ENCODE measurements at regions not wholly inside any gene's neighbourhood (a gene's known extent, or its start where the extent isn't known, plus 50 kb on each side); places are given as distances from the start of the nearest gene placed in this dataset.

DNA sequence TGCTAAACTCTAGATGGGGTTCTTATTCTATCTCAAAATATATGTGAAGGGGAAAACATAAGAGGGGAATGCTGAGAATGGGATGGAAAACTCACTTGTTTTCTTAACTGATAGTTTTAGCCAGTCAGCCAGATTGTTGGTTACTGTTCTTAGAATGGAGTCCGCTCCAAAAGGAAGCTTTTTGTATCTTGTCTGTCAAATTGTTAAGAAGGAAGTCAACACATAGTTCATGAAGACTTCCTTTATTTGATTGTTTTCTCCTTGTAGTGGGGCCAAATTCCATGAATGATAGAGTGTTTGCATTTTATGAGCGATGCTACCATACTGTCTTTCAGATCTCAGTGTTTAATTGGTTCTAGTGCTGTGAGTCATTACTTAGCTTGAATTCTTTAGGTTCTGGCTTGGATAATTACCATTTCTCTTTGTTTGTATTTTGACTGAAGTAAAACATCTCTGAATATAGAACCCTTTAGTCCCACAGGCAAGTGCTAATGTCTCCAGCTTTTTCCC lies 98.3 kb upstream of the GOT2 start:
- Mint-ChIP-seq H3K4me1 (no peaks in the 10 kb centered on the region), H3K36me3 (no peaks in the 10 kb centered on the region), H3K4me3 (no peak overlapping the region), H3K9me3 (peaks cover 0 to 4% (median 0%) of the 10 kb centered on the region in 8 donors), H3K27ac (no peak overlapping the region), H3K27me3 (peaks cover 3 to 21% of the 10 kb centered on the region in 2 donors)
- H3K9me3 ChIP-seq (ENCODE audit: control insufficient read depth in 1 of 2, low read length in 2 of 2), result no peaks in the 10 kb centered on the region
- no peak for DNase-seq
- H3K4me1 ChIP-seq (ENCODE audit: insufficient read depth, low read length), result no peaks in the 10 kb centered on the region
- H3K27ac ChIP-seq (ENCODE audit: low read depth, low read length), result no peak overlapping the region
- H3K36me3 ChIP-seq (ENCODE audit: insufficient read depth, low read length), result no peaks in the 10 kb centered on the region
- no peaks in the 10 kb centered on the region for H3K27me3 ChIP-seq (ENCODE audit: insufficient read depth, low read length)
- ChIA-PET CTCF (ENCODE audit: partially characterized antibody) (interaction anchor here (1.3 kb wide), 1 partner anchor 18 kb away, joined by 3 read pairs; no protein-coding TSS in a partner anchor), POLR2A (ENCODE audit: partially characterized antibody) (no interaction called here)
- H3K4me3 ChIP-seq (ENCODE audit: low read length in 2 of 2), result no peak overlapping the region
- intact Hi-C loops (cut with micrococcal nuclease), result no loop called here

DNA sequence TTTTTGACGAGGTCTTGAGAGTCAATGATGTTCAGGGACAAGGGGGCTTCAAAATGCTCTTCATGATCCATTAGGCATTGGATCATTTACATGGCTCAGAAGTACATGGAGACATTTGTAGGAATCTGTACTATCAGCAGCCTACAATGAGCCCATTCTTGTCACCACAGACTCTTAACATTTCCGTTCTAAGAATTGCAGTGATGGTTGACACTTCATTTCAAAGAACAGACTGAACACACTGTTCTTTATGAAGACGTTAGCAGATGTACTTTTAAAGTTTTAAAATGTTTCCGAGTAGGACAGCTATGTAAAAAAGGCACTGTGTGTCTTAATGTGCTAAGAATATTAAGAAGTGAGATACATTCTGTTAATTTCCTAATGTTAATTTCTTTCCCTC lies 97.3 kb upstream of the GOT2 start:
- Histone ChIP-seq H3K36me3 (ENCODE audit: insufficient read depth, low read length) (no peaks in the 10 kb centered on the region), H3K4me1 (ENCODE audit: insufficient read depth, low read length) (no peaks in the 10 kb centered on the region), H3K27ac (ENCODE audit: low read depth, low read length) (no peak overlapping the region), H3K9me3 (ENCODE audit: control insufficient read depth in 1 of 2, low read length in 2 of 2) (no peaks in the 10 kb centered on the region), H3K27me3 (ENCODE audit: insufficient read depth, low read length) (no peaks in the 10 kb centered on the region), H3K4me3 (ENCODE audit: low read length in 2 of 2) (no peak overlapping the region)
- CTCF ChIA-PET (ENCODE audit: partially characterized antibody), result interaction anchor here (1.3 kb wide), 1 partner anchor 17 kb away, joined by 3 read pairs; no protein-coding TSS in a partner anchor
- peaks cover 6 to 20% of the 10 kb centered on the region in 2 donors for H3K27me3 Mint-ChIP-seq
- POLR2A ChIA-PET (ENCODE audit: partially characterized antibody), result no interaction called here
- intact Hi-C loops (cut with micrococcal nuclease), result no loop called here
- no peak overlapping the region for H3K4me3 Mint-ChIP-seq
- no peaks in the 10 kb centered on the region for H3K4me1 Mint-ChIP-seq
- no peaks in the 10 kb centered on the region for H3K36me3 Mint-ChIP-seq
- H3K27ac Mint-ChIP-seq, result no peak overlapping the region
- DNase-seq, result no peak
- H3K9me3 Mint-ChIP-seq, result peaks cover 0 to 4% (median 0%) of the 10 kb centered on the region in 8 donors

DNA sequence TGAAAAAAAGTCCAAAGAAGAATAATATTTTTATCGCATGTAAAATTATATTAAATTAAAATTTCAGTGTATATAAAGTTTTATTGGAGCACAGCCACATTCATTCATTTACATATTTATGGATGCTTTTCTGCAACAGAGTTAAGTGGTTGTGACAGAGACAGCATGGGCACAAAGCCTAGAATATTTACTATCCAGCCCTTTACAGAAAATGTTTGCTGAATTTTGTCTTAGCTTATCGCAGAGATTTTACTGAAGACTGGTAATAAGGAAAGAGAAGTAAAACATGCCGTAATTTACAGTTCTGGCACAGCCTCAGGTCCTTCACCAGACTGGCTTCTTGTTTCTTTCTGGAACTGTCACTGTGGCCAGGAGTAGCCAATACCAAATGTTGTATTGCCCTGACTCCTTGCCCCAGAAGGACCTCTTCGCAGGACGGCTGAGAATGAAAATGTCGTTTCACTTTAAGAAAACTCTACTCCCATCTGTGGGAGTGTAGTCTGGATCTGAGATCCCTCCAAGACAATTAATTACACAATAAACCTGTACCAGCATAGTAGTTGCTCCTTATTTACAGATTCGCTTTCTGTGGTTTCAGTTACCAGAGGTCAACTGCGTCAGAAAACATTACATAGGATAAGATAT lies 94.9 kb upstream of the GOT2 start:
- no peaks in the 10 kb centered on the region for H3K4me1 ChIP-seq (ENCODE audit: insufficient read depth, low read length)
- no peak overlapping the region for H3K4me3 ChIP-seq (ENCODE audit: low read length in 2 of 2)
- CTCF ChIA-PET (ENCODE audit: partially characterized antibody), result interaction anchor here (1.8 kb wide), 1 partner anchor 15 kb away, joined by 5 read pairs; no protein-coding TSS in a partner anchor
- H3K4me3 Mint-ChIP-seq, result no peak overlapping the region
- no peak for DNase-seq
- no peaks in the 10 kb centered on the region for H3K4me1 Mint-ChIP-seq
- intact Hi-C loops (cut with micrococcal nuclease), result no loop called here
- no peaks in the 10 kb centered on the region for H3K9me3 ChIP-seq (ENCODE audit: control insufficient read depth in 1 of 2, low read length in 2 of 2)
- H3K27ac Mint-ChIP-seq, result no peak overlapping the region
- peaks cover 0 to 5% (median 1%) of the 10 kb centered on the region in 8 donors for H3K9me3 Mint-ChIP-seq
- no peaks in the 10 kb centered on the region for H3K27me3 ChIP-seq (ENCODE audit: insufficient read depth, low read length)
- POLR2A ChIA-PET (ENCODE audit: partially characterized antibody), result no interaction called here
- H3K36me3 Mint-ChIP-seq, result no peaks in the 10 kb centered on the region
- no peaks in the 10 kb centered on the region for H3K36me3 ChIP-seq (ENCODE audit: insufficient read depth, low read length)
- no peak overlapping the region for H3K27ac ChIP-seq (ENCODE audit: low read depth, low read length)
- peaks cover 6 to 7% of the 10 kb centered on the region in 2 donors for H3K27me3 Mint-ChIP-seq

DNA sequence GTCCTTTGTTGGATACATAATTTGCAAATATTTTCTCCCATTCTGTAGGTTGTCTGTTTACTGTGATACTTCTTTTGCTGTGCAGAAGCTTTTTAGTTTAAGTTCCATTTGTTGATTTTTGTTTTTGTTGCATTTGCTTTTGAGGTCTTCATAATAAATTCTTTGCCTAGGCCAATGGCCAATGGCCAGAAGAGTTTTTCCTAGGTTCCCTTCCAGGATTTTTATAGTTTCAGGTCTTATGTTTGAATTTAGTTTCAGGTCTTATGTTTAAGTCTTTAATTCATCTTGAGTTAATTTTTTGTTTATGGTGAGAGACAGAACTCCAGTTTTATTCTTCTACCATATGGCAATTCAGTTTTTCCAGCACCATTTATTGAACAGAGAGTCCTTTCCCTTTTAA lies 90.1 kb upstream of the GOT2 start:
- no peaks in the 10 kb centered on the region for H3K4me1 ChIP-seq (ENCODE audit: insufficient read depth, low read length)
- ChIA-PET CTCF (ENCODE audit: partially characterized antibody) (interaction anchor here (1.4 kb wide), 1 partner anchor 10 kb away, joined by 5 read pairs; no protein-coding TSS in a partner anchor), POLR2A (ENCODE audit: partially characterized antibody) (no interaction called here)
- DNase-seq, result no peak
- intact Hi-C loops (cut with micrococcal nuclease), result no loop called here
- no peaks in the 10 kb centered on the region for H3K9me3 ChIP-seq (ENCODE audit: control insufficient read depth in 1 of 2, low read length in 2 of 2)
- H3K27ac Mint-ChIP-seq, result no peak overlapping the region
- peaks cover 9% of the 10 kb centered on the region in 2 donors for H3K27me3 Mint-ChIP-seq
- H3K36me3 Mint-ChIP-seq, result no peaks in the 10 kb centered on the region
- no peak overlapping the region for H3K4me3 Mint-ChIP-seq
- H3K4me3 ChIP-seq (ENCODE audit: low read length in 2 of 2), result no peak overlapping the region
- H3K4me1 Mint-ChIP-seq, result no peaks in the 10 kb centered on the region
- no peak overlapping the region for H3K27ac ChIP-seq (ENCODE audit: low read depth, low read length)
- H3K36me3 ChIP-seq (ENCODE audit: insufficient read depth, low read length), result no peaks in the 10 kb centered on the region
- peaks cover 0 to 10% (median 2%) of the 10 kb centered on the region in 8 donors for H3K9me3 Mint-ChIP-seq
- no peaks in the 10 kb centered on the region for H3K27me3 ChIP-seq (ENCODE audit: insufficient read depth, low read length)

DNA sequence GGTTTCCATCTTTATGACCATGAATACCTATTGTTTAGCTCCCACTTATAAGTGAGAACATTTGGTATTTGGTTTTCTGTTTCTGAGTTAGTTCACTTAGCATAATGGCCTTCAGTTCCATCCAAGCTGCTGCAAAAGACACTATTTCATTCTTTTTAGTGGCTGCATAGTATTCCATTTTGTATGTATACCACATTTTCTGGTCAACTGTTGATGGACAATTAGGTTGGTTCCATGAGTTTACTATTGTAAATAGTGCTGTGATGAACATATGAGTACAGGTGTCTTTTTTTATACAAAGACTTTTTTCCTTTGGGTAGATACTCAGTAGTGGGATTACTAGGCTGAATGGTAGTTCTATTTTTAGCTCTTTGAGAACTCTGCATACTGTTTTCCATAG lies 87.8 kb upstream of the GOT2 start:
- peaks cover 6 to 9% of the 10 kb centered on the region in 2 donors for H3K27me3 Mint-ChIP-seq
- ChIA-PET CTCF (ENCODE audit: partially characterized antibody) (no interaction called here), POLR2A (ENCODE audit: partially characterized antibody) (no interaction called here)
- Histone ChIP-seq H3K27me3 (ENCODE audit: insufficient read depth, low read length) (no peaks in the 10 kb centered on the region), H3K36me3 (ENCODE audit: insufficient read depth, low read length) (no peaks in the 10 kb centered on the region), H3K9me3 (ENCODE audit: control insufficient read depth in 1 of 2, low read length in 2 of 2) (no peaks in the 10 kb centered on the region), H3K4me1 (ENCODE audit: insufficient read depth, low read length) (no peaks in the 10 kb centered on the region), H3K4me3 (ENCODE audit: low read length in 2 of 2) (no peak overlapping the region), H3K27ac (ENCODE audit: low read depth, low read length) (no peak overlapping the region)
- no peak overlapping the region for H3K27ac Mint-ChIP-seq
- H3K4me3 Mint-ChIP-seq, result no peak overlapping the region
- intact Hi-C loops (cut with micrococcal nuclease), result no loop called here
- peaks cover 0 to 10% (median 2%) of the 10 kb centered on the region in 8 donors for H3K9me3 Mint-ChIP-seq
- no peaks in the 10 kb centered on the region for H3K36me3 Mint-ChIP-seq
- no peaks in the 10 kb centered on the region for H3K4me1 Mint-ChIP-seq
- no peak for DNase-seq

DNA sequence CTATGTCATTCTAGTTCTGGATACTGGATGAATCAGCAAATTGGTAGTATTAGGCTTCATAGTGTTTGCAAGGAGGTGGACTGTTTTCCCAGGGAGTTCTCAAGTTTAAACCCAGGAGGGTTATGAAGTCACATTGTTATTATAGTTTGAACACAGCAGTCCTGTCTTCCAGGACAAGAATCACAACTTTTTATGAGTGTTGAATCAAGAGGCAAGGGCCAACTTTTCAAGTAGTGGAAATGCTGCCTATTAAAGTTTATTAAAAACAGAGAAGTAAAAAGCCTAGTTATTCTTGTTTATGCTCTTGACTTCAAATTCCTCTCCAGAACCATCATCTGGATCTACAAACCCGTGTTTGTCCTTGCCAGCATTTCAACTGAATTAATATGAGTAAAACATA lies 86.3 kb upstream of the GOT2 start:
- Mint-ChIP-seq H3K4me3 (no peak overlapping the region), H3K9me3 (peaks cover 0 to 10% (median 1%) of the 10 kb centered on the region in 8 donors), H3K4me1 (no peaks in the 10 kb centered on the region), H3K27me3 (peaks cover 5 to 6% of the 10 kb centered on the region in 2 donors), H3K36me3 (no peaks in the 10 kb centered on the region), H3K27ac (no peak overlapping the region)
- Histone ChIP-seq H3K27ac (ENCODE audit: low read depth, low read length) (no peak overlapping the region), H3K27me3 (ENCODE audit: insufficient read depth, low read length) (no peaks in the 10 kb centered on the region), H3K36me3 (ENCODE audit: insufficient read depth, low read length) (no peaks in the 10 kb centered on the region), H3K4me3 (ENCODE audit: low read length in 2 of 2) (no peak overlapping the region), H3K4me1 (ENCODE audit: insufficient read depth, low read length) (no peaks in the 10 kb centered on the region), H3K9me3 (ENCODE audit: control insufficient read depth in 1 of 2, low read length in 2 of 2) (no peaks in the 10 kb centered on the region)
- ChIA-PET CTCF (ENCODE audit: partially characterized antibody) (no interaction called here), POLR2A (ENCODE audit: partially characterized antibody) (no interaction called here)
- intact Hi-C loops (cut with micrococcal nuclease), result no loop called here
- DNase-seq, result no peak

DNA sequence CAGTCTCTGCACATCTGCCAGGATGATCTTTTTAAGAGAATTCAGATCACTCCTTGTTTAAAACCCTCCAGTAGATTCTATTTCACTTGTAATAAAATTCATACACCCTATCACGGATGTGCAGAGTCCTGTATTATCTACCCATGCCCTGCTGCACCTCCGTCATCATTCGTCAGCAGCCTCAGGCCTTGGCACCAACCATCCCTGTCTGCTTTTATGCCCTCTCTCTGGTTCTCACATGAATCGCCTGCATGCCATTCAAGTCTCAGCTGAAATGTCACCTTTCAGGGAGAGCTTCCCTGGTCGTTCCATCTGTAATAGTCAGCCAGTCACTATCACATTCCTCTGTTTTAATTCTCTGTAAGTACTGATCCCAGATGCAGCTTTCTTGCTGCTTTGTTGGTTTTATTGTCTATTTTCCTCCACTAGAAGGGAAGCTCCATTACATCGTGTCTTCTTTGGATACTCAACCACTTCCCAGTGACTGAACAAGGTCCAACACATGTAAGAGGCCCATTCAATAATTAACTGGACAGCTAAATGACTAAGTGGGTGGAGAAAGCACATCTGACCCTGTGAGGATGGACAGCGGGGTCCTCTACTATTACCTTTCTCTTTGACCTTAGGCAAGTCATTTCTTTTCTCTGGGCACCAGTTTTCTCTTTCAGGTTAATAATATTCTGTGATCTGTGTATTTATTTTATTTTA lies 81.2 kb upstream of the GOT2 start:
- Histone ChIP-seq H3K27me3 (ENCODE audit: insufficient read depth, low read length) (peaks cover 4% of the 10 kb centered on the region), H3K9me3 (ENCODE audit: control insufficient read depth in 1 of 2, low read length in 2 of 2) (no peaks in the 10 kb centered on the region), H3K36me3 (ENCODE audit: insufficient read depth, low read length) (no peaks in the 10 kb centered on the region), H3K27ac (ENCODE audit: low read depth, low read length) (no peak overlapping the region), H3K4me1 (ENCODE audit: insufficient read depth, low read length) (peaks cover 4% of the 10 kb centered on the region), H3K4me3 (ENCODE audit: low read length in 2 of 2) (no peak overlapping the region)
- H3K9me3 Mint-ChIP-seq, result no peaks in the 10 kb centered on the region
- POLR2A ChIA-PET (ENCODE audit: partially characterized antibody), result no interaction called here
- peaks cover 5 to 7% of the 10 kb centered on the region in 2 donors for H3K27me3 Mint-ChIP-seq
- peaks cover 0 to 6% (median 5%) of the 10 kb centered on the region in 4 donors for H3K4me1 Mint-ChIP-seq
- H3K27ac Mint-ChIP-seq, result no peak overlapping the region
- peak overlapping the region in 1 of 8 donors; percentile 0 for H3K4me3 Mint-ChIP-seq
- intact Hi-C loops (cut with micrococcal nuclease), result no loop called here
- no peak for DNase-seq
- no peaks in the 10 kb centered on the region for H3K36me3 Mint-ChIP-seq
- CTCF ChIA-PET (ENCODE audit: partially characterized antibody), result interaction anchor here (0.6 to 2.3 kb wide), 6 partner anchors 9 to 41 kb away, joined by 3 to 6 read pairs (median 4); no protein-coding TSS in a partner anchor

Data from CD4-positive, alpha-beta memory T cell (primary cell).